ENCODE measurements at regions not wholly inside any gene's neighbourhood (a gene's known extent, or its start where the extent isn't known, plus 50 kb on each side); places are given as distances from the start of the nearest gene placed in this dataset.

GRCh38 chr12:84382486-84382885, 530.1 kb downstream of the SLC6A15 start:
- DNase-seq (ENCODE audit: low read depth), result peak; percentile 24

GRCh38 chr12:84376320-84376719, 536.3 kb downstream of the SLC6A15 start:
- no peak for DNase-seq (ENCODE audit: low read depth)

GRCh38 chr12:84375449-84376170, 537.0 kb downstream of the SLC6A15 start:
- no peak for DNase-seq (ENCODE audit: low read depth)

GRCh38 chr12:84362552-84362897, 550.1 kb downstream of the SLC6A15 start:
- DNase-seq (ENCODE audit: low read depth), result no peak

- no peak for DNase-seq (ENCODE audit: low read depth)
Observed at GRCh38 chr12:84361651-84362551, 550.7 kb downstream of the SLC6A15 start.

- no peak for DNase-seq (ENCODE audit: low read depth)
Observed at GRCh38 chr12:84357314-84357713, 555.3 kb downstream of the SLC6A15 start.

GRCh38 chr12:84356224-84356623, 556.4 kb downstream of the SLC6A15 start:
- DNase-seq (ENCODE audit: low read depth), result no peak

GRCh38 chr12:84355561-84355960, 557.0 kb downstream of the SLC6A15 start:
- no peak for DNase-seq (ENCODE audit: low read depth)

GRCh38 chr12:84348582-84348981, 564.0 kb downstream of the SLC6A15 start:
- DNase-seq (ENCODE audit: low read depth), result no peak

- DNase-seq (ENCODE audit: low read depth), result no peak
Observed at GRCh38 chr12:84341467-84342193, 571.0 kb downstream of the SLC6A15 start.

GRCh38 chr12:84336231-84336630, 576.4 kb downstream of the SLC6A15 start:
- no peak for DNase-seq (ENCODE audit: low read depth)

- no peak for DNase-seq (ENCODE audit: low read depth)
Observed at GRCh38 chr12:84329938-84330337, 582.7 kb downstream of the SLC6A15 start.

GRCh38 chr12:84315926-84316325, 596.7 kb downstream of the SLC6A15 start:
- DNase-seq (ENCODE audit: low read depth), result no peak

- no peak for DNase-seq (ENCODE audit: low read depth)
Observed at GRCh38 chr12:84313323-84313675, 599.3 kb downstream of the SLC6A15 start.

GRCh38 chr12:84308211-84308610, 604.4 kb downstream of the SLC6A15 start:
- no peak for DNase-seq (ENCODE audit: low read depth)

GRCh38 chr12:84305144-84305543, 607.5 kb downstream of the SLC6A15 start:
- DNase-seq (ENCODE audit: low read depth), result no peak

GRCh38 chr12:84294246-84294645, 618.4 kb downstream of the SLC6A15 start:
- no peak for DNase-seq (ENCODE audit: low read depth)

GRCh38 chr12:84290168-84290567, 622.4 kb downstream of the SLC6A15 start:
- DNase-seq (ENCODE audit: low read depth), result no peak

GRCh38 chr12:84277986-84278385, 634.6 kb downstream of the SLC6A15 start:
- no peak for DNase-seq (ENCODE audit: low read depth)

GRCh38 chr12:84276215-84276614, 636.4 kb downstream of the SLC6A15 start:
- no peak for DNase-seq (ENCODE audit: low read depth)

- DNase-seq (ENCODE audit: low read depth), result no peak
Observed at GRCh38 chr12:84272324-84272723, 640.3 kb downstream of the SLC6A15 start.

- no peak for DNase-seq (ENCODE audit: low read depth)
Observed at GRCh38 chr12:84270470-84271140, 642.0 kb downstream of the SLC6A15 start.
